ENCODE measurements at regions not wholly inside any gene's neighbourhood (a gene's known extent, or its start where the extent isn't known, plus 50 kb on each side); places are given as distances from the start of the nearest gene placed in this dataset.

DNA sequence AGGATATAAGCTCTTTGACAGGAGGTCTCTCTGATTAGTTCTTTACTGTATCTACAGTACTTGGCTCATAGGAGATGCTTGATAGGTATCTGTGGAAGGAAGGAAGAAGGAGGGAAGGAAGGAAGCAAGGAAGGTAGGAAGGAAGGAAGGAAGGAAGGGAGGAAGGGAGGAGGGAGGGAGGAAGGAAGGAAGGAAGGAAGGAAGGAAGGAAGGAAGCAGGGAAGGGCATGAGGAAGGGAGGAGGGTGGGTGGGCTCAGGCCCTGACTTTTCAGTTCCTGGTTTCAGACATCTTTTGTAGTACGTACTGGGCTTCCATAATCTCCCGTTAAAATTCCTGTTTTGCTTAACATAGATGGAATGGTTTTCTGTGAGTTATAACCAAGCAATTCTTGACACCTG is 175.0 kb upstream of the NUDT4 start:
- H3K4me2 ChIP-seq (ENCODE audit: low read length), result no peak overlapping the region

GRCh38 chr12:93203361-93203760 is 174.4 kb upstream of the NUDT4 start:
- ATAC-seq, result no peak
- Histone ChIP-seq H2AFZ (ENCODE audit: low read length) (no peak overlapping the region), H3K36me3 (ENCODE audit: low read depth, low read length) (no peaks in the 10 kb centered on the region), H3K79me2 (ENCODE audit: low read length) (no peaks in the 10 kb centered on the region), H3K9ac (ENCODE audit: low read length) (no peak overlapping the region), H3K9me3 (ENCODE audit: low read length) (no peaks in the 10 kb centered on the region), H3K27me3 (ENCODE audit: low read length) (no peaks in the 10 kb centered on the region), H3K4me2 (ENCODE audit: low read length) (no peak overlapping the region), H4K20me1 (ENCODE audit: low read length) (no peaks in the 10 kb centered on the region), H3K4me3 (ENCODE audit: low read length) (no peak overlapping the region), H3K9me2 (replicated peaks; ENCODE audit: low read length) (0 out of 2 replicates have a peak, but pooled peaks cover 3% of the 10 kb centered on the region), H3K4me1 (ENCODE audit: insufficient read depth, low read length) (peaks cover 6% of the 10 kb centered on the region), H3F3A (ENCODE audit: low read length, unreplicated experiment) (no peaks in the 10 kb centered on the region), H3K27ac (ENCODE audit: low read length) (no peak overlapping the region)
- POLR2A ChIA-PET (ENCODE audit: unreplicated experiment), result interaction anchor here (0.7 kb wide), 1 partner anchor 19 kb away, joined by 3 read pairs; no protein-coding TSS in a partner anchor
- TF ChIP-seq EZH2 (IDR thresholded peaks at IDR 0.05; ENCODE audit: low read length, unreplicated experiment) (no peak), CTCF (conservative IDR thresholded peaks at IDR 0.05; ENCODE audit: low read depth, low read length) (no peak), EZH2phosphoT487 (IDR thresholded peaks at IDR 0.05; ENCODE audit: borderline replicate concordance, low read length) (no peak)
- BruUV-seq (replicated peaks), result no TSS peak
- intact Hi-C loops (cut with micrococcal nuclease), result no loop called here
- no peak for DNase-seq
- CTCF ChIA-PET, result no interaction called here

More for the DNA sequence above, 175.0 kb upstream of the NUDT4 start:
- Histone ChIP-seq H3K4me1 (ENCODE audit: insufficient read depth, low read length) (peaks cover 13% of the 10 kb centered on the region), H3K27me3 (ENCODE audit: low read length) (no peaks in the 10 kb centered on the region), H3K4me3 (ENCODE audit: low read length) (no peak overlapping the region), H3K79me2 (ENCODE audit: low read length) (no peaks in the 10 kb centered on the region), H4K20me1 (ENCODE audit: low read length) (no peaks in the 10 kb centered on the region), H3K9me3 (ENCODE audit: low read length) (no peaks in the 10 kb centered on the region), H2AFZ (ENCODE audit: low read length) (no peak overlapping the region), H3K36me3 (ENCODE audit: low read depth, low read length) (no peaks in the 10 kb centered on the region), H3K27ac (ENCODE audit: low read length) (no peak overlapping the region), H3F3A (ENCODE audit: low read length, unreplicated experiment) (no peaks in the 10 kb centered on the region), H3K9me2 (replicated peaks; ENCODE audit: low read length) (0 out of 2 replicates have a peak, but pooled peaks cover 3% of the 10 kb centered on the region), H3K9ac (ENCODE audit: low read length) (no peak overlapping the region)
- TF ChIP-seq CTCF (conservative IDR thresholded peaks at IDR 0.05; ENCODE audit: low read depth, low read length) (no peak), EZH2phosphoT487 (IDR thresholded peaks at IDR 0.05; ENCODE audit: borderline replicate concordance, low read length) (no peak), EZH2 (IDR thresholded peaks at IDR 0.05; ENCODE audit: low read length, unreplicated experiment) (no peak)
- ChIA-PET POLR2A (ENCODE audit: unreplicated experiment) (no interaction called here), CTCF (no interaction called here)
- DNase-seq, result no peak
- intact Hi-C loops (cut with micrococcal nuclease), result no loop called here
- no peak for ATAC-seq
- no TSS peak for BruUV-seq (replicated peaks)

- Histone ChIP-seq H3K4me1 (ENCODE audit: insufficient read depth, low read length) (no peaks in the 10 kb centered on the region), H3K27me3 (ENCODE audit: low read length) (no peaks in the 10 kb centered on the region), H3K9me2 (replicated peaks; ENCODE audit: low read length) (no peaks in the 10 kb centered on the region), H3K9me3 (ENCODE audit: low read length) (no peaks in the 10 kb centered on the region), H3K4me2 (ENCODE audit: low read length) (no peak overlapping the region), H3K27ac (ENCODE audit: low read length) (no peak overlapping the region), H4K20me1 (ENCODE audit: low read length) (no peaks in the 10 kb centered on the region), H3K9ac (ENCODE audit: low read length) (no peak overlapping the region), H3K79me2 (ENCODE audit: low read length) (no peaks in the 10 kb centered on the region), H2AFZ (ENCODE audit: low read length) (no peak overlapping the region), H3F3A (ENCODE audit: low read length, unreplicated experiment) (no peaks in the 10 kb centered on the region), H3K36me3 (ENCODE audit: low read depth, low read length) (no peaks in the 10 kb centered on the region), H3K4me3 (ENCODE audit: low read length) (no peak overlapping the region)
- intact Hi-C loops (cut with micrococcal nuclease), result no loop called here
- ATAC-seq (no peak), DNase-seq (no peak)
- TF ChIP-seq EZH2phosphoT487 (IDR thresholded peaks at IDR 0.05; ENCODE audit: borderline replicate concordance, low read length), result no peak
- no peak for TF ChIP-seq EZH2 (IDR thresholded peaks at IDR 0.05; ENCODE audit: low read length, unreplicated experiment)
- no peak for TF ChIP-seq CTCF (conservative IDR thresholded peaks at IDR 0.05; ENCODE audit: low read depth, low read length)
- no TSS peak for BruUV-seq (replicated peaks)
- CTCF ChIA-PET, result no interaction called here
- POLR2A ChIA-PET (ENCODE audit: unreplicated experiment), result no interaction called here
These were observed 172.8 kb upstream of the NUDT4 start for GRCh38 chr12:93204896-93205295.

Data from PC-3 (cell line).